ENCODE measurements at regions not wholly inside any gene's neighbourhood (a gene's known extent, or its start where the extent isn't known, plus 50 kb on each side); places are given as distances from the start of the nearest gene placed in this dataset.

DNA sequence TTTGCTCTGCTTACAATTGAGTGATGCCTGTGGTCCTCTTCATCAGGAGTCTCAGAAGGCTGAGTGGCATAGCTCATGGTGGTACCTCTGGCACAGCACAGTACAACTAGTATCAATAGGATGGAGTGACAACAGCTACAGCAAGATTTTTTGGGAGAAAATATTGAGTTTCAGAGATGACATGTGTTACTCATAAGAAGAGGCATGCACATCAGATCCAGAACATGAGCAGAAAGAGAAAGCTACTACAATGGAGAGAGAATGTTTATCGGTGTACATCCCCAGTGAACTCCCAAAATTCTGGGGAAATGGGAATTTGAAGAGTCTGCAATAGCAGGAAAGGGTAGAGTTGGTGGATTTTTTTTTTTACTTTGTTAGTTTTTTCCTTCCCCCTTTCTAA, 130.5 kb upstream of the MB21D2 start:
- TF ChIP-seq BRCA1 (IDR thresholded peaks at IDR 0.05): no peak
- no peak for TF ChIP-seq BRCA1 (CRISPR knock-in tag; IDR thresholded peaks at IDR 0.05)
- no peak for TF ChIP-seq KAT8 (IDR thresholded peaks at IDR 0.05; ENCODE audit: low read depth)
- TF ChIP-seq, protein P1, sequence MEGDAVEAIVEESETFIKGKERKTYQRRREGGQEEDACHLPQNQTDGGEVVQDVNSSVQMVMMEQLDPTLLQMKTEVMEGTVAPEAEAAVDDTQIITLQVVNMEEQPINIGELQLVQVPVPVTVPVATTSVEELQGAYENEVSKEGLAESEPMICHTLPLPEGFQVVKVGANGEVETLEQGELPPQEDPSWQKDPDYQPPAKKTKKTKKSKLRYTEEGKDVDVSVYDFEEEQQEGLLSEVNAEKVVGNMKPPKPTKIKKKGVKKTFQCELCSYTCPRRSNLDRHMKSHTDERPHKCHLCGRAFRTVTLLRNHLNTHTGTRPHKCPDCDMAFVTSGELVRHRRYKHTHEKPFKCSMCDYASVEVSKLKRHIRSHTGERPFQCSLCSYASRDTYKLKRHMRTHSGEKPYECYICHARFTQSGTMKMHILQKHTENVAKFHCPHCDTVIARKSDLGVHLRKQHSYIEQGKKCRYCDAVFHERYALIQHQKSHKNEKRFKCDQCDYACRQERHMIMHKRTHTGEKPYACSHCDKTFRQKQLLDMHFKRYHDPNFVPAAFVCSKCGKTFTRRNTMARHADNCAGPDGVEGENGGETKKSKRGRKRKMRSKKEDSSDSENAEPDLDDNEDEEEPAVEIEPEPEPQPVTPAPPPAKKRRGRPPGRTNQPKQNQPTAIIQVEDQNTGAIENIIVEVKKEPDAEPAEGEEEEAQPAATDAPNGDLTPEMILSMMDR (IDR thresholded peaks at IDR 0.05 in 2 of 3, conservative IDR thresholded peaks at IDR 0.05 in 1 of 3; ENCODE audit: insufficient read depth in 2 of 3, low read depth in 1 of 3, low read length in 3 of 3): no peak
- no peak for TF ChIP-seq ZNF274 (IDR thresholded peaks at IDR 0.05; ENCODE audit: borderline replicate concordance, low read depth, low read length)
- TF ChIP-seq, protein P2, sequence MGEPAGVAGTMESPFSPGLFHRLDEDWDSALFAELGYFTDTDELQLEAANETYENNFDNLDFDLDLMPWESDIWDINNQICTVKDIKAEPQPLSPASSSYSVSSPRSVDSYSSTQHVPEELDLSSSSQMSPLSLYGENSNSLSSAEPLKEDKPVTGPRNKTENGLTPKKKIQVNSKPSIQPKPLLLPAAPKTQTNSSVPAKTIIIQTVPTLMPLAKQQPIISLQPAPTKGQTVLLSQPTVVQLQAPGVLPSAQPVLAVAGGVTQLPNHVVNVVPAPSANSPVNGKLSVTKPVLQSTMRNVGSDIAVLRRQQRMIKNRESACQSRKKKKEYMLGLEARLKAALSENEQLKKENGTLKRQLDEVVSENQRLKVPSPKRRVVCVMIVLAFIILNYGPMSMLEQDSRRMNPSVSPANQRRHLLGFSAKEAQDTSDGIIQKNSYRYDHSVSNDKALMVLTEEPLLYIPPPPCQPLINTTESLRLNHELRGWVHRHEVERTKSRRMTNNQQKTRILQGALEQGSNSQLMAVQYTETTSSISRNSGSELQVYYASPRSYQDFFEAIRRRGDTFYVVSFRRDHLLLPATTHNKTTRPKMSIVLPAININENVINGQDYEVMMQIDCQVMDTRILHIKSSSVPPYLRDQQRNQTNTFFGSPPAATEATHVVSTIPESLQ (CRISPR knock-in tag; IDR thresholded peaks at IDR 0.05): no peak
- TF ChIP-seq FOXK1 (CRISPR knock-in tag; IDR thresholded peaks at IDR 0.05; ENCODE audit: borderline replicate concordance): no peak
- TF ChIP-seq RB1 (IDR thresholded peaks at IDR 0.05; ENCODE audit: low read depth): no peak
- TF ChIP-seq PHF20 (IDR thresholded peaks at IDR 0.05; ENCODE audit: partially characterized antibody): no peak
- TF ChIP-seq, protein P3, sequence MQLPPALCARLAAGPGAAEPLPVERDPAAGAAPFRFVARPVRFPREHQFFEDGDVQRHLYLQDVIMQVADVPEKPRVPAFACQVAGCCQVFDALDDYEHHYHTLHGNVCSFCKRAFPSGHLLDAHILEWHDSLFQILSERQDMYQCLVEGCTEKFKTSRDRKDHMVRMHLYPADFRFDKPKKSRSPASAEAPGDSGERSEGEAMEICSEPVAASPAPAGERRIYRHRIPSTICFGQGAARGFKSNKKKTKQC (CRISPR knock-in tag; IDR thresholded peaks at IDR 0.05): no peak
- TF ChIP-seq BHLHE40 (IDR thresholded peaks at IDR 0.05; ENCODE audit: low read length): no peak
- TF ChIP-seq E2F3 (CRISPR knock-in tag; IDR thresholded peaks at IDR 0.05): no peak
- TF ChIP-seq, protein P4, sequence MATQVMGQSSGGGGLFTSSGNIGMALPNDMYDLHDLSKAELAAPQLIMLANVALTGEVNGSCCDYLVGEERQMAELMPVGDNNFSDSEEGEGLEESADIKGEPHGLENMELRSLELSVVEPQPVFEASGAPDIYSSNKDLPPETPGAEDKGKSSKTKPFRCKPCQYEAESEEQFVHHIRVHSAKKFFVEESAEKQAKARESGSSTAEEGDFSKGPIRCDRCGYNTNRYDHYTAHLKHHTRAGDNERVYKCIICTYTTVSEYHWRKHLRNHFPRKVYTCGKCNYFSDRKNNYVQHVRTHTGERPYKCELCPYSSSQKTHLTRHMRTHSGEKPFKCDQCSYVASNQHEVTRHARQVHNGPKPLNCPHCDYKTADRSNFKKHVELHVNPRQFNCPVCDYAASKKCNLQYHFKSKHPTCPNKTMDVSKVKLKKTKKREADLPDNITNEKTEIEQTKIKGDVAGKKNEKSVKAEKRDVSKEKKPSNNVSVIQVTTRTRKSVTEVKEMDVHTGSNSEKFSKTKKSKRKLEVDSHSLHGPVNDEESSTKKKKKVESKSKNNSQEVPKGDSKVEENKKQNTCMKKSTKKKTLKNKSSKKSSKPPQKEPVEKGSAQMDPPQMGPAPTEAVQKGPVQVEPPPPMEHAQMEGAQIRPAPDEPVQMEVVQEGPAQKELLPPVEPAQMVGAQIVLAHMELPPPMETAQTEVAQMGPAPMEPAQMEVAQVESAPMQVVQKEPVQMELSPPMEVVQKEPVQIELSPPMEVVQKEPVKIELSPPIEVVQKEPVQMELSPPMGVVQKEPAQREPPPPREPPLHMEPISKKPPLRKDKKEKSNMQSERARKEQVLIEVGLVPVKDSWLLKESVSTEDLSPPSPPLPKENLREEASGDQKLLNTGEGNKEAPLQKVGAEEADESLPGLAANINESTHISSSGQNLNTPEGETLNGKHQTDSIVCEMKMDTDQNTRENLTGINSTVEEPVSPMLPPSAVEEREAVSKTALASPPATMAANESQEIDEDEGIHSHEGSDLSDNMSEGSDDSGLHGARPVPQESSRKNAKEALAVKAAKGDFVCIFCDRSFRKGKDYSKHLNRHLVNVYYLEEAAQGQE (IDR thresholded peaks at IDR 0.05; ENCODE audit: borderline replicate concordance): no peak
- TF ChIP-seq, protein P4 (CRISPR knock-in tag; IDR thresholded peaks at IDR 0.05; ENCODE audit: low read depth): no peak
- TF ChIP-seq, protein P5, sequence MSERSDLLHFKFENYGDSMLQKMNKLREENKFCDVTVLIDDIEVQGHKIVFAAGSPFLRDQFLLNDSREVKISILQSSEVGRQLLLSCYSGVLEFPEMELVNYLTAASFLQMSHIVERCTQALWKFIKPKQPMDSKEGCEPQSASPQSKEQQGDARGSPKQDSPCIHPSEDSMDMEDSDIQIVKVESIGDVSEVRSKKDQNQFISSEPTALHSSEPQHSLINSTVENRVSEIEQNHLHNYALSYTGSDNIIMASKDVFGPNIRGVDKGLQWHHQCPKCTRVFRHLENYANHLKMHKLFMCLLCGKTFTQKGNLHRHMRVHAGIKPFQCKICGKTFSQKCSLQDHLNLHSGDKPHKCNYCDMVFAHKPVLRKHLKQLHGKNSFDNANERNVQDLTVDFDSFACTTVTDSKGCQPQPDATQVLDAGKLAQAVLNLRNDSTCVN (CRISPR knock-in tag; IDR thresholded peaks at IDR 0.05): no peak
